ENCODE measurements at regions not wholly inside any gene's neighbourhood (a gene's known extent, or its start where the extent isn't known, plus 50 kb on each side); places are given as distances from the start of the nearest gene placed in this dataset.

- Histone ChIP-seq H2BK120ac (replicated peaks; ENCODE audit: low read depth, low read length) (no peak overlapping the region), H3K4me3 (ENCODE audit: extremely low read depth in 1 of 4, insufficient read depth in 2 of 4, low read depth in 3 of 4, low read length in 4 of 4) (no peak overlapping the region), H2BK12ac (ENCODE audit: low read depth, low read length) (no peak overlapping the region), H2BK15ac (ENCODE audit: low read length) (no peak overlapping the region), H3K18ac (ENCODE audit: extremely low read depth, low read length) (no peak overlapping the region), H3K79me2 (ENCODE audit: control insufficient read depth in 1 of 2, insufficient read depth in 2 of 2, low read length in 2 of 2) (no peaks in the 10 kb centered on the region), H4K8ac (ENCODE audit: extremely low read depth, insufficient read depth, low read length) (no peak overlapping the region), H3K27ac (ENCODE audit: low read depth, low read length) (no peak overlapping the region), H2AK5ac (ENCODE audit: low read depth, low read length) (no peak overlapping the region), H3K23ac (ENCODE audit: insufficient read length) (no peak overlapping the region), H4K20me1 (replicated peaks in 1 of 2; ENCODE audit: control insufficient read depth in 1 of 2, insufficient read depth in 2 of 2, low read length in 2 of 2) (no peaks in the 10 kb centered on the region), H3K4me1 (replicated peaks in 1 of 4; ENCODE audit: control insufficient read depth in 3 of 4, insufficient read depth in 4 of 4, low read length in 3 of 4) (no peaks in the 10 kb centered on the region), H3K27me3 (replicated peaks in 1 of 4; ENCODE audit: control insufficient read depth in 3 of 4, extremely low read depth in 1 of 4, insufficient read depth in 3 of 4, low read length in 3 of 4) (no peaks in the 10 kb centered on the region), H2BK20ac (ENCODE audit: low read length) (no peak overlapping the region), H4K5ac (ENCODE audit: insufficient read length, low read depth, low read length) (no peak overlapping the region), H3K4me2 (ENCODE audit: insufficient read depth in 1 of 2, low read depth in 2 of 2, low read length in 2 of 2) (no peak overlapping the region), H3K14ac (ENCODE audit: insufficient read length) (no peak overlapping the region), H3K4ac (replicated peaks; ENCODE audit: insufficient read length, low read depth, low read length) (no peak overlapping the region), H3K23me2 (ENCODE audit: low read depth, low read length) (no peaks in the 10 kb centered on the region), H3K56ac (replicated peaks; ENCODE audit: insufficient read length, low read depth, low read length) (no peak overlapping the region), H3K36me3 (ENCODE audit: control insufficient read depth in 2 of 4, insufficient read depth in 4 of 4, low read length in 3 of 4) (no peaks in the 10 kb centered on the region), H2BK5ac (ENCODE audit: low read depth, low read length) (no peak overlapping the region), H3K79me1 (ENCODE audit: low read depth, low read length) (no peaks in the 10 kb centered on the region), H4K91ac (replicated peaks; ENCODE audit: insufficient read length, low read length) (no peak overlapping the region), H2AFZ (ENCODE audit: low read length) (no peak overlapping the region), H3K9ac (replicated peaks in 1 of 4; ENCODE audit: extremely low read depth in 1 of 4, low read depth in 3 of 4, low read length in 3 of 4) (no peak overlapping the region), H3K9me3 (ENCODE audit: insufficient read depth in 2 of 2, low read depth in 1 of 2, low read length in 1 of 2) (no peaks in the 10 kb centered on the region)
- TF ChIP-seq FOSL1 (IDR thresholded peaks at IDR 0.05; ENCODE audit: insufficient read depth, low read depth, low read length): no peak
- DNase-seq (ENCODE audit: low read depth in 1 of 2, low spot score in 2 of 2): no peak
- FAIRE-seq: no peak
- ChIA-PET CTCF (ENCODE audit: partially characterized antibody) (interaction anchor here (1.3 kb wide), 1 partner anchor 688 kb away, joined by 3 read pairs; no protein-coding TSS in a partner anchor), POLR2A (ENCODE audit: partially characterized antibody) (no interaction called here)
- WGBS, 2 experiments (ENCODE audit: extremely low coverage in 1 of 2, insufficient coverage in 1 of 2, insufficient read length in 1 of 2, insufficient replicate concordance in 2 of 2, low coverage in 1 of 2, low lambda C conversion rate in 2 of 2, missing lambda C conversion rate in 1 of 2): 90% methylated on average over 3 of the region's 3 CpGs; no CpG with 5 or more reads in 1 of the 2 experiments
These were observed 333.4 kb upstream of the ZNF462 start for GRCh38 chr9:106529616-106530015.

Measured in H1 (cell line).